Activated CD4-positive, alpha-beta T cell treated with anti-CD3 and anti-CD28 coated beads for 36 hours (primary cell): ENCODE measurements at regions not wholly inside any gene's neighbourhood (a gene's known extent, or its start where the extent isn't known, plus 50 kb on each side); places are given as distances from the start of the nearest gene placed in this dataset.
"Not testable (repeated sequence)": the region's sequence is repeated elsewhere in the genome, so short reads cannot be mapped to it uniquely, and the experiment has no call there.

Experiments
- ATAC-seq: fragments of 200-7000 bp; cut with Tn5 transposase; one replicate; pipeline ENCODE4 v1.10.0; 2021; ENCODE audit warnings: mild to moderate bottlenecking, moderate library complexity
- CTCF ChIA-PET: fragments of 350-600 bp; sonication (Branson Sonifier 250); formaldehyde crosslinking; loops from one replicate; lab custom pipeline; 2021; ENCODE audit warnings: antibody characterized with exemption; lab: Charles Lee
- POLR2A ChIA-PET: fragments of 350-600 bp; sonication (Branson Sonifier 250); formaldehyde crosslinking; loops from one replicate; lab custom pipeline; 2021; ENCODE audit warnings: antibody characterized with exemption, inconsistent platforms; lab: Charles Lee
- DNase-seq: peaks from one replicate; pipeline ENCODE4 v3.0.0-alpha.2; 2020
- H3K27ac Mint-ChIP-seq: one replicate; pipeline ENCODE4 v1.8.0; 2021; ENCODE audit warnings: mixed read lengths
- H3K27me3 Mint-ChIP-seq: one replicate; pipeline ENCODE4 v1.8.0; 2021; ENCODE audit warnings: mixed read lengths
- H3K36me3 Mint-ChIP-seq: one replicate; pipeline ENCODE4 v1.8.0; 2021; ENCODE audit warnings: low read depth, mixed read lengths
- H3K4me1 Mint-ChIP-seq: one replicate; pipeline ENCODE4 v1.8.0; 2021; ENCODE audit warnings: mixed read lengths
- H3K4me3 Mint-ChIP-seq: one replicate; pipeline ENCODE4 v1.8.0; 2021; ENCODE audit warnings: mild to moderate bottlenecking, moderate library complexity, mixed read lengths
- H3K9me3 Mint-ChIP-seq: one replicate; pipeline ENCODE4 v1.8.0; 2021; ENCODE audit warnings: low read depth, mixed read lengths
- intact Hi-C, 2 experiments: fragments of 100-400 bp; cut with DNase I in 1 of 2; cut with micrococcal nuclease in 1 of 2; formaldehyde crosslinking; loops; one replicate each; pipeline versions ENCODE4 v1.14.2 to v1.15.1; 2022 to 2024; cut with DNase I, micrococcal nuclease

GRCh38 chr9:85843949-85844348 lies 97.0 kb upstream of the NAA35 start:
- DNase-seq, H3K4me1 Mint-ChIP-seq, H3K9me3 Mint-ChIP-seq, H3K4me3 Mint-ChIP-seq, intact Hi-C loops, H3K27ac Mint-ChIP-seq, ATAC-seq, CTCF ChIA-PET, POLR2A ChIA-PET, H3K36me3 Mint-ChIP-seq, H3K27me3 Mint-ChIP-seq: not testable (repeated sequence)

- intact Hi-C loops, H3K4me3 Mint-ChIP-seq, CTCF ChIA-PET, ATAC-seq, POLR2A ChIA-PET, H3K27ac Mint-ChIP-seq, H3K4me1 Mint-ChIP-seq, H3K27me3 Mint-ChIP-seq, H3K9me3 Mint-ChIP-seq, DNase-seq: not testable (repeated sequence)
- peaks cover 10% of the 10 kb centered on the region for H3K36me3 Mint-ChIP-seq
Measured at GRCh38 chr9:85847782-85848181, 93.2 kb upstream of the NAA35 start.

GRCh38 chr9:85858056-85858750 lies 82.7 kb upstream of the NAA35 start:
- Mint-ChIP-seq H3K27me3 (no peaks in the 10 kb centered on the region), H3K36me3 (peaks cover 13% of the 10 kb centered on the region), H3K4me1 (peaks cover 10% of the 10 kb centered on the region), H3K4me3 (no peak overlapping the region), H3K9me3 (no peaks in the 10 kb centered on the region), H3K27ac (no peak overlapping the region)
- intact Hi-C loops = no loop called here
- CTCF ChIA-PET = no interaction called here
- DNase-seq (no peak), ATAC-seq (no peak)
- POLR2A ChIA-PET = no interaction called here

GRCh38 chr9:85859765-85860164 lies 81.2 kb upstream of the NAA35 start:
- DNase-seq = peak; percentile 8
- Mint-ChIP-seq H3K27ac (no peak overlapping the region), H3K9me3 (no peaks in the 10 kb centered on the region), H3K4me3 (no peak overlapping the region), H3K27me3 (no peaks in the 10 kb centered on the region), H3K4me1 (peaks cover 10% of the 10 kb centered on the region), H3K36me3 (peaks cover 14% of the 10 kb centered on the region)
- intact Hi-C loops = no loop called here
- CTCF ChIA-PET = no interaction called here
- POLR2A ChIA-PET = interaction anchor here (0.6 kb wide), 1 partner anchor 895 kb away, joined by 3 read pairs; no protein-coding TSS in a partner anchor
- peak; percentile 86 for ATAC-seq

- H3K4me3 Mint-ChIP-seq, DNase-seq, H3K27ac Mint-ChIP-seq, ATAC-seq, intact Hi-C loops, POLR2A ChIA-PET, H3K9me3 Mint-ChIP-seq, CTCF ChIA-PET, H3K27me3 Mint-ChIP-seq: not testable (repeated sequence)
- Mint-ChIP-seq H3K36me3 (peaks cover 16% of the 10 kb centered on the region), H3K4me1 (peaks cover 10% of the 10 kb centered on the region)
Measured at GRCh38 chr9:85861882-85862281, 79.1 kb upstream of the NAA35 start.

- Mint-ChIP-seq H3K27me3 (no peaks in the 10 kb centered on the region), H3K27ac (no peak overlapping the region), H3K36me3 (peaks cover 16% of the 10 kb centered on the region), H3K9me3 (peaks cover 2% of the 10 kb centered on the region), H3K4me1 (peaks cover 10% of the 10 kb centered on the region), H3K4me3 (no peak overlapping the region)
- POLR2A ChIA-PET = no interaction called here
- CTCF ChIA-PET = interaction anchor here (2.0 kb wide), 1 partner anchor 24 kb away, joined by 6 read pairs; no protein-coding TSS in a partner anchor
- ATAC-seq (no peak), DNase-seq (no peak)
- intact Hi-C loops = no loop called here
Measured at GRCh38 chr9:85863875-85864274, 77.1 kb upstream of the NAA35 start.

- Mint-ChIP-seq H3K9me3 (no peaks in the 10 kb centered on the region), H3K27me3 (no peaks in the 10 kb centered on the region), H3K27ac (no peak overlapping the region), H3K36me3 (no peaks in the 10 kb centered on the region), H3K4me1 (no peaks in the 10 kb centered on the region), H3K4me3 (no peak overlapping the region)
- ChIA-PET CTCF (interaction anchor here (0.7 kb wide), 1 partner anchor 82 kb away, joined by 3 read pairs; no protein-coding TSS in a partner anchor), POLR2A (no interaction called here)
- no peak for DNase-seq
- intact Hi-C loops = no loop called here
- no peak for ATAC-seq
Measured at GRCh38 chr9:85871008-85871407, 69.9 kb upstream of the NAA35 start.

GRCh38 chr9:85871683-85872082 lies 69.3 kb upstream of the NAA35 start:
- H3K27me3 Mint-ChIP-seq, H3K4me3 Mint-ChIP-seq, ATAC-seq, CTCF ChIA-PET, intact Hi-C loops, POLR2A ChIA-PET, H3K4me1 Mint-ChIP-seq, DNase-seq, H3K36me3 Mint-ChIP-seq, H3K9me3 Mint-ChIP-seq, H3K27ac Mint-ChIP-seq: not testable (repeated sequence)

- no peaks in the 10 kb centered on the region for H3K4me1 Mint-ChIP-seq
- DNase-seq = no peak
- ChIA-PET CTCF (no interaction called here), POLR2A (no interaction called here)
- no peak overlapping the region for H3K4me3 Mint-ChIP-seq
- intact Hi-C loops = no loop called here
- H3K36me3 Mint-ChIP-seq = no peaks in the 10 kb centered on the region
- ATAC-seq = no peak
- no peak overlapping the region for H3K27ac Mint-ChIP-seq
- no peaks in the 10 kb centered on the region for H3K9me3 Mint-ChIP-seq
- no peaks in the 10 kb centered on the region for H3K27me3 Mint-ChIP-seq
Measured at GRCh38 chr9:85872463-85872862, 68.5 kb upstream of the NAA35 start.

- H3K4me1 Mint-ChIP-seq = no peaks in the 10 kb centered on the region
- intact Hi-C loops = no loop called here
- POLR2A ChIA-PET = no interaction called here
- no peaks in the 10 kb centered on the region for H3K27me3 Mint-ChIP-seq
- ATAC-seq (no peak), DNase-seq (no peak)
- H3K27ac Mint-ChIP-seq = no peak overlapping the region
- no peak overlapping the region for H3K4me3 Mint-ChIP-seq
- H3K36me3 Mint-ChIP-seq = no peaks in the 10 kb centered on the region
- no peaks in the 10 kb centered on the region for H3K9me3 Mint-ChIP-seq
- CTCF ChIA-PET = interaction anchor here (1.0 kb wide), 1 partner anchor 12 kb away, joined by 3 read pairs; no protein-coding TSS in a partner anchor
Measured at GRCh38 chr9:85876628-85877027, 64.3 kb upstream of the NAA35 start.

GRCh38 chr9:85878872-85879597 lies 61.9 kb upstream of the NAA35 start:
- H3K27ac Mint-ChIP-seq, H3K36me3 Mint-ChIP-seq: not testable (repeated sequence)

GRCh38 chr9:85880507-85880906 lies 60.4 kb upstream of the NAA35 start:
- intact Hi-C loops, ATAC-seq, H3K9me3 Mint-ChIP-seq, H3K4me1 Mint-ChIP-seq, CTCF ChIA-PET, POLR2A ChIA-PET, DNase-seq, H3K4me3 Mint-ChIP-seq, H3K27ac Mint-ChIP-seq, H3K27me3 Mint-ChIP-seq: not testable (repeated sequence)
- H3K36me3 Mint-ChIP-seq = peaks cover 14% of the 10 kb centered on the region

More at GRCh38 chr9:85878872-85879597, 61.9 kb upstream of the NAA35 start:
- POLR2A ChIA-PET, H3K9me3 Mint-ChIP-seq, intact Hi-C loops, H3K4me1 Mint-ChIP-seq, DNase-seq, H3K27me3 Mint-ChIP-seq, ATAC-seq, H3K4me3 Mint-ChIP-seq: not testable (repeated sequence)
- CTCF ChIA-PET = interaction anchor here (0.6 kb wide), 2 partner anchors 22 to 495 kb away, joined by 3 read pairs; no protein-coding TSS in a partner anchor
